NCI-H146 (cell line): ENCODE measurements at regions not wholly inside any gene's neighbourhood (a gene's known extent, or its start where the extent isn't known, plus 50 kb on each side); places are given as distances from the start of the nearest gene placed in this dataset.
A peak's percentile ranks its signal among the peaks of the same experiment; 100 is the strongest.

Source experiments
- DNase-seq: peaks from one replicate; lab custom pipeline; 2025; lab: John Stamatoyannopoulos, UW

DNA sequence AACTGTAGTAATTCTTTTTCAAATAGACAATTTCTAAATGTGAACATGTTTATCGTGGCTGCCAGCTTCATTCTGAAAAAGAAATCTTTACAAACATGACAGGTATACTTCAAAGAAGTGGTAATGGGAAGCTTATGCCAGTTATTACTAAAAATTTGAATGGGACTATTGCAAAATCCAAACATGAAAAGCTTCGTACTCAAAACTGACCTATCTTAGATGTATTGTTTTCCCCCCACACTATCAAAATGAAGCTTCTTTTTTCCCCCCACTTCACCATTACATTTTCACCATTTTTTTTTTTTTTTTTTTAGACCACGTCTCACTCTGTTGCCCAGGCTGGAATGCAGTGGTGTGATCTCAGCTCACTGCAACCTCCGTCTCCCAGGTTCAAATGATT, 50.4 kb upstream of the SERTAD2 start:
- no peak for DNase-seq

DNA sequence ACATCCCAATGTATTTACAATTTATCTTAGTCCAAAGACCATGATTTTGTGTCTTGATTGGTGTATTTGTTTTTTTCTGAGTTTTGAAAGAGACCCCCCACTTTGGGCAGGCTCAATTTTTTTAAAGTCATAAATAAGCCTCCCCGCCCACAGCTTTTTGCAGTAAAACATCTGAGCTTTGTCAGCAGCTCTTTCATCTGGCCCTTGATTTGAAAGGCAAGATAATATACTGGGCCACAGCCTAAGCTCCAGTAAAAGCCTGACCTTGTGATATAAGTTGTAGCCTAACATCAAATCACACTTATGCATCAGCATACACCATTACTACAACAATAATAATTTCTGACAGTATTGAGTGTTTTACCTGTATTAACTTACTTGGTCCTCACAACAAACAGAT, 51.3 kb upstream of the SERTAD2 start:
- no peak for DNase-seq

DNA sequence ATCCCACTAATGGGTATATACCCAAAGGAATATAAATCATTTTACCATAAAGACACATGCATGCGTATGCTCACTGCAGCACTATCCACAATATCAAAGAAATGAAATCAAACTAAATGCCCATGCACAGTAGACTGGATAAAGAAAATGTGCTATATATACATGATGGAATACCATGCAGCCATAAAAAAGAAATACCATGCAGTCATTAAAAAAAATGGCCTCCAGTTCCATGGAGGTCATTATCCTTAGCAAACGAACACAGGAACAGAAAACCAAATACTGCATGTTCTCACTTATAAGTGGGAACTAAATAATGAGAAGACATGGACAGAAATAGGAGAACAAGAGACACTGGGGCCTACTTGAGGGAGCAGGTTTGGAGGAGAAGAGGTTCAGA, 53.6 kb upstream of the SERTAD2 start:
- DNase-seq, result no peak

DNA sequence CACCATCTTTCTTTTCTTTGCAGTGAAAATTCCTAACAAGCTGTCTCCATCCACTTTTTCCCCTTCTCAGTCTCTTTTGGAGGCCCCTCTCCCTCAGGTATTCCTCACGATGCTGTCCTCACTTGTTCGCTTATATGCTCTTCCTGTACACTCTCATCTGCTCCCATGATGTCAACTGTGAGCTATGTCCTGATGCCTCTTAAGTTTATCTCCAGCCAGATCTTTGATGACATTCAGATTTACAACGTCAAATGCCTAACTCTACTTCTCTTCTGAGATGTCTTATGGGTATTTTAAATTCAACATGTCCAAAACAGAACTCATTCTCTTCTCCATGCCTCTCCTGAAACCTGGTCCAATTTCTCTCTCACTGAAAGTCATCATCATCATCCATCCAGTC, 55.1 kb upstream of the SERTAD2 start:
- DNase-seq, result no peak

DNA sequence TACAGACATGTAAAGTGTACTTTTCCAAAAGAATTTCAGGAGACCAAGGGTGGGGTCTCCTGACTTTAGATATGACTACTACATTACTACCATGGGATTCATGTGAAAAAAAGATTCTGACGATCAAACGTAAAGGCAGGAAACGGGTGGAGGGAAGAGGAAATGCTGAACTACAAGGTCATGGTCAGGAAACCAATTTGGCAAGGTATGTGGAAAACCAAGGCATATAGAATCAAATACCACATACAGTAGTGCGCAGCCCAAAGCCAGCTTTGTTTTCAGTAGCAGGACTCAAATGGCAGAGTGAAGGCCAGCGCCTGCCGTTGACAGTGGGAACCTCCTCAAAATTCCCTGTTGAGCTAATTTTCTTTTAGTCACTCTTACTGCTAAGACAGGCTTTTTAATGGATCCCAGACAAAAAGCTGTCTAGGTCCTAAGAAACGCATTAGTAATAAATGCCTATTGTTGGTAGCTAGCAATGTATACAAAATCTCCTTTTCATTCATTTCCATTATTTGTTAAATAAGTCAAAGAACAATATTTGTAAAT, 57.6 kb upstream of the SERTAD2 start:
- no peak for DNase-seq

DNA sequence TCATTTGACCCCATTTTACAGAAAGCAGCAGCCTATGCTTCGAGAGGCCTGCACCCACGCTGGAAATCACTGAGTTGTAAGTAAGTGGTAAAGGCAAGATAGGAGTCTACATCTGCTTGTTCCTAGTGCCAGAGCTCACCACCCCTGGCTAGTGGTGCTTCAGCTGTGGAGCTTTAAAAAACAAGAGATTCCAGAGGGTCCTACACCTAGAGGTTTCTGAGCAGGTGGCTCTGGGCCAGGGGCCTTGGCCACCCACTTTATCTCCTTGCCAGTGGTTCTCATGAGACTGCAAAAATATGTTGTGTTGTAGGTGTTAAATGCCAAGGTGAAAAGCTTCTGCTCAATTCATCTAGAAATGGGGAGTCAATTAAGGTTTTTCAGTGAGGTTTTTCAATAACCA, 60.0 kb upstream of the SERTAD2 start:
- DNase-seq, result no peak

DNA sequence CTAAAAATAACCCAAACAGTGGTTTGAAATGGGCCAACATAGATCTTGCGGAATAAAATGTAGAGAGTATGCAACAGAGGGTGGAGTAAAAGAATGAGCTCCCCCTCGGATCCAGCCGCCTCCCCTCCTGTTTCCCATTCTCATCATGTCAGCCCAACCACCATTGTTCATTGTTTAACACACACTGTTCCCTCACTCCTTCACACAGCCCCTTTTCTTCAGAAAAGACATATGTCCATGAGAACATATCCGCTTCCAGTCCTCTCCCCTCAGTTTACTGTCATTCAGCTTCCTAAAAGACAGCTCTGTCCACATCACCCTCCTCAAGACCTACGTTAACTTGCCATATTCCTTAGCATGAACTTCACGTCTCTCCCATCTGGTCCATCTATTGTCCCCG, 62.9 kb upstream of the SERTAD2 start:
- DNase-seq, result no peak

DNA sequence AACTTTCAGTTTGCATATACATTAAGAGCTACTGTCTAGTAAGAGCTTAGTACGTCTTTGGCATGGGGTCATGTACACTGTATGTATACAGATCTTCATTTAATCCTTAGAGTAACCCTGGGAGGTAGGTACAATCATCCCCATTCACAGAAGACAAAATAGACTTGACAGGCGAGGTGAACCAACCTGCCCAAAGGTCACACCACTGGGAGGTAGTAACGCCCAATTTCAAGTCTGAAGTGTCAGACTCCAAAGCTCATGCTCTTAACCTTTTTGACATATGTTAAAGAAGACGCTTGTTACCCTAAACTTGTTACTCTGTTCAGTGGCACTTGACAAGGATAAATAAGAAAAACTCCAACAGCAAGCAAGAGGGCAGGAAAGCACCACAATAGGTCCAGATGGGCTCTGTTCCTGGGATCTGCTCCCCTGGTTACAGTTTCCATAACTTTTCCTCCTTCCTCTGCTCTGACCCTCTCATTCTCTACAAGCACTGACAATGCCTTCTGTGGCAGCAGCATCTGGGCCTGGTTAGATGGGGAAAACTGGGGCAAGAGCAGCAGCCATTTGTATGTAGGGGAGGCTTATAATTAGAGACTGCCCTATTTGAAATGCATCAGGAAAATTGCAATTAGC, 64.7 kb upstream of the SERTAD2 start:
- no peak for DNase-seq

DNA sequence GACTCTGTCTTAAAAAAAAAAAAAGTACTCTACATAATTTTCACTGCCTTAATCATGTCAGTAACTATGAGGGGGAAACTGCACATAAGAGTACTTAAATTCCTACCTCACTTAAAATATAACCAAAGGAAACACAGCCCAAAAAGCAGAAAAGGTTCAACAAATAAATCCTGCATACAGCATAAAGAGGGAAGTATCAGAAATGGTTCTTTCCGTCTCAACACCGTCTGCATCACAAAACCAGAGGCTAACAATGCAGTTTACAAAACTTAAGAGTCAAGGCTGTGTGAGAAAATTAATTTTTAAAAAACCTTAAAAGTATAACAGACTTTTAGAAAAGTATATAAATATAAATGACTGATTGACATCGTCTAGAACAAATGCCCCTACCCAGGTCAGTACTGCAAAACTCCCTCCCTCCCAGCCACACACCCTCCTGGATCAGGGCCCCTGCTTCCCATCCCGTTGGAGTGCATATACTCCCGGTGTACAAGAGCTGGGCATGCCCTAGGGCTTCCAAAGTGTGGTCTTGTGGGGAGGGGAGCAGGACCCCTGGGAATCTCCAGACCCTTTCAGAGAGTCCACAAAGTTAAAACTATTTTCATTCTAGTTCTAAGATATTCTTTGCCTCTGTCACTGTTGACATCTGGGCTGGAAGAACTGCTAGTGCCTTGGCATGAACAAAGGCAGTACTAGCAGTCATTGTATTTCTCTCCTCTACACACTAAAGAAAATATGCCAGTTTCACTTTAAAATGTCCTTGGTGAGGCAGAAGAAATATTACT, 67.0 kb upstream of the SERTAD2 start:
- no peak for DNase-seq

DNA sequence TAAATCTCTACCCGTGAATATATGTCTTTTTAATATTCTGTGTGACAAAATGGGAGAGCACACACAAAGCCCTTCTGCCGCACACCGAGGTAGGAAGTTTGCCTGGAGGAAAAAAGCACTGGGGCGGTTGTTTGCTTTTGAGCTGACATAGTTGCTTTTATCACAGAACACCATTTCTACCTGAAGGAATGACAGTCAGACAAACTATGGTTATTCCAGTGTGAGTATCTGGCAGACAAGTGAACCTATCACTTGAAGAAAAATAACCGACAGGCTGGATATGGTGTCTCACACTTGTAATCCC, 67.6 kb upstream of the SERTAD2 start:
- no peak for DNase-seq

DNA sequence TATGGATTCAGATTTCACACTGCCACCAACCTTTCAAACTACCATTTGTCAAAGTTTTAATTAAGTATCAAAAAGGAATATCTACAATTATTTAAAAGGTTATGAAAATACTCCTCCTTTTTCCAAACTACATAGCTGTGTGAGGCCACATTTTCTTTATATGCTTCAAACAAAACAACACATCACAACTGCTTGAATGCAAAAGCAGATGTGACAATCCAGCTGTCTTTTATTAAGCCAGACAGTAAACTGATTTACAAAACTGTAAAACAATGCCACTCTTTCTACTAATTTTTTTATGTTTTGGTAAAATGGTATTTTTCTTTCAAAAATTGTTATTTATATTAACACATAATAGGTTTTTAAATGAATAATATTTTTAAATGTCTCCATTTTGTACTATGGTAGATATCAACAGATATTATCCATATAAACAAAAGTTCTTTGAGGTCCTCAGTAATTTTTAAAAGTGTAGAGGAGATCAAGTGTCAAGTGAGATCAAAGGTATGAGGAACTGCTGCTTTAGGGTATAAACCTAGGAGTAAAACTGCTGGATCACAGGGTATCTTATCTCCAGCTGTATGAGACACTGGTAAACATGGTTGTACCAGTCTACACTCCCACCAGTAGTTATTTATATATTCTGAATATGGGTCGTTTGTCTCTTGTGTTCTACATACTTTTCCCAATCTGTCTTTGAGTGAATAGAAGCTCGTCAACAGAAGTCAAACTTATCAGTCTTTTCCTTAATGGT, 68.8 kb upstream of the SERTAD2 start:
- DNase-seq, result no peak

DNA sequence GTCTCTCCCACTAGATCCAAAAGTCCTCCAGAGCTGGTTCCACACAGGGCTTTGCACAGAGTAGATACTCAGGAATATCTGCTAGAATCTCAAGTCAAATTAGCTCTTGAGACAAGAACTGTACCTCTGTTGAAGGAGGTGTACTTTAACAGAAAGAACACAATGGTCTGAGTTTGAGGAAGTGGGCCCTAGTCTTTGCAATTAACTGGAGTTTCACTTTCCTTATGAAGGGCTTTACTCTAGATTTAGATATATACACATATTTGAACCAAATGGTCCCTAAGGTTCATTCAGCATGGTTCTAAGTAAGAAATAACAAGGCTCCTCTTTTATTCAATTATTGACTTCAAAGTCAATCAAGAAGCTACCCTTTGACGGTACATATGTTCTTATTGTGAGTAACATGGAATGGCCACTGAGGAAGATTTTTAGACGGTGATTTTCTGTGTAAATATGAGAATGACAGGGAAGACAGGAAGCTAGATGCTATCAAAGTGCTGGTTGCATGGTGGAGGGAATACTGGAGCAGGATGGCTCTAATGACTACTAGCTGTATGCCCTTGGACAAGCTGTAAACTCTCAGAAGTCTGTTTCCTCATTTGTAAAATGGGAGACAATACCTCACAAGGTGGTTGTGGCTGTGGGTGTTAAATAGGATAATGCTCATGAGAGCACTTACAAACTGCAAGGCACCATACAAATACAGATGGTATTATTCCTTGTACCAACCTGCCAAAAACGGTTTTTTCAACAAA, 73.5 kb upstream of the SERTAD2 start:
- DNase-seq, result no peak

DNA sequence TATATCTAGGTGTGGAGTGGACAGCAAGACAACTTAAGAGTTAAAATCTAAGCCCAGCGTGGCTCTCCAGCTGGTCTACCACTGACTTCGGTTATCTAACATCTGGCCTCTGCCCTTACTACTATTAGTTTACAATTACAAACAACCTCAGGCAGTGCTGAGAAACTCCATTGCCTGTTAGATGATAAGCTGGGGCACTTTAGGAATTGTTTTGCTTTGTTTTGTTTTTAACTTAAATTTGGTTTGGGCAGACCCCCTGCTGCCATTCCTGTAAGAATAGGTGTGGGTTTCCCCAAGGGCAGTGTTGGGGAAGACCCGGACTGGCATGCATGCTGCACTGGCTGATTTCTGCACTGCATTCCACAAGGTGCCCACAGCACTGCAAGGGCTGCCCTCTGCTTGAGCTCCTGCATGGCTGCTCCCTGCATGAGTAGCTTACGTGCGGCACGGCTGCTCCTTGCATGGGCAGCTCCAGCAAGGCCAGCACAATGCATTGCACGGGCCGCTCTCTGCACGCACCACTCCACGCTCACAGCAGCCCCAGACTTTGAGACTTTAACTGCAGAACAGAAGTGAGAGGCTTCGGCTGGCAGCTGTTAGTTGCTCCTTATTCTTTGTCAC, 74.2 kb upstream of the SERTAD2 start:
- peak; percentile 21 for DNase-seq

DNA sequence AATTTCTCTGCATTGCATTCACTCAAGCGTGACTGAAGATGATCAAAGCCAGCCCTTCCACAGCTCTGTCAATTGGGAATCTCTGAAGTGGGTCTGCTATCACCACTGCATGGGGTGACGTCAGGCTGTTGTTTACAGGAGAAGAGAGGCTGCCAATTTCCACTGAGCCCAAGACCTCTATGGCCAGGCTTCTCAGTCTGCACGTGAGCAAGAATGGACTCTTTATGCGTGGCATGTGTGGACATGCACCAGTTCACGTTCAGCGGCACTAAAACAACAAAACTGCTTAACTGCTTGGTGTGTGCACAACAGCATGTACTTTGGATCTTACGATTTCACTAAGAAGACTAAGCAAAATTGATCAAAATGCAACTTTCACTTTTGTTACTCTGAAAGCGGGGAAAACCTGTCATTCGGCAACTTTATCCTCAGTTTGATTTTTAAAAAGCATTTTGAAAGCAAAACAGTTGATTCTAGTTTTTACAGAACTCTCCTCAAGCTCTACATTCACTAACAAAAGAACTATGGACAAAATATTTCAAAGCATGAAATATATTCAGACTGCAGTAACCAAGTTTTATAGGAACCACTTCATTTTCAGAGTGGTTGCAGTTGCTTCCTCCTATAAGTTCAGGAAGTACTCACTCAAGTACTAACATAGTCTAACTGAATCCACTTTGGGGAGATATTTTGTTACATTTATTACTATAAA, 77.0 kb upstream of the SERTAD2 start:
- DNase-seq, result peak; percentile 73

DNA sequence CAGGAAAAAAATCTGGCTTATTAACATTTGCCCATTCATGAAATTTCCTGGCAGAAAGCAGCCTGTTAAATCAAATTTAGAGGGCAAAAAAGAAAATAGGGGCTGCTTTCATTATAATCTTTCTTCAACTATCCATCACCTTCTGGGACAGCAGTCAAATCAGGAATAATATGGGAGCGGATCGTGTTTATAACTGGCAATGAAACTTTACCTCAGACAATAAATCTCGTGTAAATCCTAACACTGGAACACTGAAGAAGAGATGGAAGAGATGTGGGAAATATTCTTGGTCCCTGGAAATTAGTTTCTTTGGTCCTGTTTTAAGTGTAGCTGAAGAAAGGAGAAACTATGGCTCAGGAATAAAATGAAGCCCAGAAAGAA, 77.5 kb upstream of the SERTAD2 start:
- no peak for DNase-seq

DNA sequence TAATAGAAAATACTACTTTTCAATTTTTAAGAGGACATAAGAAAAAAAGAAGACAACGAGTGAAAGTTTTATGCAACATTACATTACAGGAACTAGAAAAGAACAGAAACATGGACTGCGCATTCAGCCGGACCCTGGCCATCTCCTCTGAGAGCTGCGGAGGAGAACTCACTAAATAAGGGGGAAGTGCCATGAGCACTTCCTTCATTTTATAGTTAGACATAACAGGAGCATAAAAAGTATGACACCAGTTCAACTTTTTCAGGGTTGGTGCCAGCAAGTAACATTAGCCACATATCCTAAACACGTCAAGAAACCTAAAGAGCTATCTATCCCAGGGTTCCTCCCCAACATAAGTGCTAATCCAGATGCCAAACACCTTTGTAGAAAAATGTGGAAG, 78.0 kb upstream of the SERTAD2 start:
- DNase-seq, result no peak

DNA sequence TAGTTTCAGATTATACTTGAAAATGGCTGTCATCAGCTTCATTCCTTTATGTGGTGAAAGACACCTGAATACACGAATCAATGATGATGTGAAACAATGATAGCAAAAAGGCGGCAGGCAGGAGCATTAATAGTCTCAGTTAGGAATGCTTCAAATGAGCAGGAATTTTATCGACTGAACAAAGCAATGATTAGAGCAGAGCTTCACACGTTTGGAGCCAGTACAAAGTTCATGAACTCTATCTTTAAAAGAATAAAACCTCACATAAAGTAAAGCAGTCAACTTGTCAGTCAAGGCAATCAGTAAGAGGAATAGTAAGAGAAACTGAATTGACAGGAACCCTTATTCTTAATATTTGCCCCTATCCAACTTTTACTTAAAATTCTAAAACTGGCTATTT, 78.4 kb upstream of the SERTAD2 start:
- no peak for DNase-seq

DNA sequence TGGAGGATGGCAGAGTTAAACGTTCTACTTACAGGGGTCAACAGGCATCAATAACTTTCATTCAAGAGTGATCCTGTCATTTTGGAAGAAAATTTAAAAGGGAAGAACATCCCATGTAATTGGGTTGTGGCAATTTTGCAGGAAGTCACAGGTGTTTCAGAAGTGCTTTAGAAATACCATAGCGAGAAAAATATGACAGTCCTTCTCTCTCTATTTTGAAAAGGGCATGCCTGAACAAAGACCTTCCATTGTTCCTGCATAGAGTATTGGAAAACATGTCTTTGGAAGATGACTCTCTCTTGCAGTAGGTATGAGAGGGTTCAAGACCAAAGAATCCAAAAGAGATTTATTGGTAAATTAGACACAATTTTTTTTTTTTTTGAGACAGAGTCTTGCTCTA, 81.8 kb upstream of the SERTAD2 start:
- no peak for DNase-seq

DNA sequence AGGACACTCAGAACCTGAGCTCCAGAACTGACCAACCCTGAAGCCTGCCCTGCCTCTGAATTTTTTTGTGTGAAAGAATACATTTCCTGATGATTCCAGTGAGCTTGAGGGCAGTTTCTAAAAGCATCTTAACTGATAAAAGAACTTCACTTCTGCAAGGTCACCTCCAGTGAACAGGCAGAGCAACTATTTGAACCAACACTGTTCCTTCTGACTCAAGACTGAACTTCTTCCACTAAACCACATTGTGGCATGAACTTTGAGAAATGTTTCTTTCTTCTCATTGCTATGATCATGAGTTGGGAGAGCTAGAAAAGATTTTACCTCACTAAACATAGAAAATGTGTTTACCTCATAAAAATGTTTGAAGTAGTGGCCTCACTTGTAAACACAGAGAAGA, 83.8 kb upstream of the SERTAD2 start:
- no peak for DNase-seq

DNA sequence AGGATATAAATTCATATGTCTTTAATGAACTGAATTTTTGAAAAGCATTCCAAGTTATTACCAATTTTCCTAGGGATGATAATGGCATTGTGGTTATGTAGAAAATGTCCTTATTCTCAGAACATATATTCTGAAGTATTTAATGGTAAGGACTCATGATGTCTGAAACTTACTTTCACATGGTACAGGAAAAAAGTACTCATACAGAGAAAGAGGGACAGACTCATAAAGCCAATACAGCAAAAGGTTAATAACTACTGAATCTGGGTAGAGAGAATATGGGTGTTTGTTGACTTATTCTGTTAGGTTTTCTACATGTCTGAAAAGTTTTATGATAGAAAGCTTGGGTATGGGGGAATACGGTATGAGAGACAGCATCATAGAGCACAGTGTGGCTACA, 84.3 kb upstream of the SERTAD2 start:
- DNase-seq, result no peak

DNA sequence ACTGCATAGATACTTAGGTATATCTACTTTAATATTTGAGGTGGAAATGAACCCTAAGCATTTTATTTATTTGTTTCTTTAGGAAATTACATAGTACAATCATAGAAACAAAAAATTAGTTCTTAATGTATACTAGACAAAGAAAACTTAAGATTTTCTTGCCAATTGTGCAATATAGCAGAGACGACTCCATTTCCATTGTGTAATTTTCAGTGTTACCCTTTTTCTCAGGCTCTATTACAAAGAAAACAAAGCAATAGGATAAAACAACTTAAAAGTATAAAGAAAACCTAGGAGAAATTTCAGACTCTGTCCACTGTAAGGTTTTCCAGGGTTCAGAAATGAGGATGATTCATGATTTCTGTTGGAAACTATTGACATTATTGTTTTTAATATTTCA, 89.0 kb upstream of the SERTAD2 start:
- no peak for DNase-seq
